Neural progenitor cell (in vitro differentiated cells): ENCODE measurements at regions not wholly inside any gene's neighbourhood (a gene's known extent, or its start where the extent isn't known, plus 50 kb on each side); places are given as distances from the start of the nearest gene placed in this dataset.
"Not testable (repeated sequence)": the region's sequence is repeated elsewhere in the genome, so short reads cannot be mapped to it uniquely, and the experiment has no call there.

Source experiments
- CTCF ChIP-seq: fragments of 200-600 bp; sonication (generic); IDR thresholded peaks from 2 replicates; pipeline ENCODE4 v1.5.1; 2017; ENCODE audit warnings: antibody characterized with exemption, mild to moderate bottlenecking
- EZH2 ChIP-seq: fragments of 200-600 bp; sonication (generic); IDR thresholded peaks from 2 replicates; pipeline ENCODE4 v1.6.1; 2017; ENCODE audit warnings: antibody characterized with exemption, mild to moderate bottlenecking, moderate library complexity

DNA sequence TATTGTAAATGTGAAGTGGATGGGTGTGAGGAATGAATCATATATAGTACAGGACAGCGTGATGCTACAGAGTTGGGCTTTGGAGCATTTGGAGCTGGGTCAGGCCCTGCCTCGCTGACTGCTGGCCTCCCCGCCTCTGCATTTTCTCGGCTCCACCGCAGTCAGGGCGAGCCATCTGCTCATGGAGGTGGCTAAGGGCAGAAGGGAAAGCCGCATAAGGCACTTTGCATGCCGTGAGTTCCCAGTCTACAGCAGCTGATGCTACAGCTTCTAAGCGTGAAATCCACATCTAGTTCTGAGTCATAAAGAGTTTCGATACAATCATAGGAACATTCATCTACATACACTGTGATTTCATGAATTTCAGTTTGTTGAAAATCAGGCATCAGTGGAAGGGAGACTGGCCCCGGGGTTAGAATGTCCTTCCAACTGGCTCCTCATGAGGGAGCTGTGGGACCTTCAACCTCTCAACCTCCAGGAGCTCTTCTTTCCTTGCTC is 2768.0 kb upstream of the TPTE start:
- not testable (repeated sequence) for TF ChIP-seq CTCF, EZH2
